WERI-Rb-1 (cell line): ENCODE measurements at regions not wholly inside any gene's neighbourhood (a gene's known extent, or its start where the extent isn't known, plus 50 kb on each side); places are given as distances from the start of the nearest gene placed in this dataset.

Experiments
- DNase-seq: peaks from one replicate; pipeline ENCODE4 v3.0.0-alpha.2; 2020
- H3K27ac ChIP-seq: fragments of 250-450 bp; sonication (Bioruptor Pico); 2 replicates; pipeline ENCODE4 v1.5.1; 2020; ENCODE audit warnings: mild to moderate bottlenecking, moderate library complexity
- H3K27me3 ChIP-seq: fragments of 250-450 bp; sonication (Bioruptor Pico); 2 replicates; pipeline ENCODE4 v1.5.1; 2021; ENCODE audit warnings: mild to moderate bottlenecking, low read depth, moderate library complexity; ENCODE audit not compliant: insufficient read depth, severe bottlenecking
- H3K36me3 ChIP-seq: fragments of 250-450 bp; sonication (Bioruptor Pico); 2 replicates; pipeline ENCODE4 v1.5.1; 2020; ENCODE audit warnings: mild to moderate bottlenecking, moderate library complexity
- H3K4me3 ChIP-seq: 2 replicates; pipeline ENCODE4 v1.5.1; 2011; ENCODE audit warnings: low read depth, mild to moderate bottlenecking, control low read depth, low read length
- H3K9me3 ChIP-seq: fragments of 250-450 bp; sonication (Bioruptor Pico); 2 replicates; pipeline ENCODE4 v1.5.1; 2021; ENCODE audit warnings: mild to moderate bottlenecking, moderate library complexity; ENCODE audit not compliant: severe bottlenecking
- CTCF ChIP-seq: IDR thresholded peaks from 2 replicates; pipeline ENCODE4 v1.5.1; 2011; ENCODE audit warnings: low read depth, mild to moderate bottlenecking, control low read depth, inconsistent platforms, low read length

DNA sequence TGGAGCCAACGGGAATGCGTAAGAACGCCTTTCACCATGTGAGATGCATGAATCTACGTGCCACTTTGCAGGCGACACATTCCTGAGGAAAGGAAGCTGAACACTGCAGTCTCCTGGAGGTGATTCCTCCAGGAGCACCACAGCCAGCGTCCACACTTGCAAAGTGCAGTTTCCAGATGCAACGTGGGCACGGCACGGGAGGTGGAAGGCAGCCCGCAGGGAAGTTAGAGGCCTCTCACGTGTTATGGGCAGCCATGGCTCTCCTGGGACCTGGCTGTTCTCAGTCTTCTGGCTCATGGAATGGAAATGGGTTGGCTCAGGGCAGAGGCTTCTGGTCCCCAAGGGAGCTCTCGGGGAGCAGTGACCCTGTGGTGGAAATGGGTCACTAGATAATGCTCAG, 381.0 kb upstream of the IRX4 start:
- no peak overlapping the region for H3K4me3 ChIP-seq
- H3K27me3 ChIP-seq: peaks cover 86% of the 10 kb centered on the region
- no peaks in the 10 kb centered on the region for H3K36me3 ChIP-seq
- no peak overlapping the region for H3K27ac ChIP-seq
- DNase-seq: no peak
- TF ChIP-seq CTCF: no peak
- H3K9me3 ChIP-seq: no peaks in the 10 kb centered on the region

DNA sequence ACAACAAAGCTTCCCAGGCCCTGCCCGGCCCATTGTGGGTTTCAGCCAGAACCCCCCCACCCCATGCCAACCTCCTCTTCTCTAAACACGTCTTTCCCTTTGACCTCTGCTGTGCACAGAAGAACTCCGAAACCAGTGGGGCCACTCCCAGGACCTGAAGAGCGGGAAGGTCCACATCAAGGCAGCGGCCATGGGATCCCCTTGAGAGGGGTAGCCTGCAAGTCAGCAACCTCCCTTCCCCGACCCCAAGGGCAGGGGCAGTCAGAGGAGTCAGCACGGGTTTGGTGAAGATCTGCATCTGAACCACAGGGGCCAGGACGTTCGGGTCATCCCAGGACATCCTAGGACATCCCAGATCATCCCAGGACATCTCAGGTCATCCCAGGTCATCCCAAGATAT, 379.9 kb upstream of the IRX4 start:
- DNase-seq: no peak
- H3K27ac ChIP-seq: no peak overlapping the region
- no peak for TF ChIP-seq CTCF
- peaks cover 83% of the 10 kb centered on the region for H3K27me3 ChIP-seq
- H3K36me3 ChIP-seq: no peaks in the 10 kb centered on the region
- H3K9me3 ChIP-seq: no peaks in the 10 kb centered on the region
- no peak overlapping the region for H3K4me3 ChIP-seq

GRCh38 chr5:2261004-2261703, 378.4 kb upstream of the IRX4 start:
- TF ChIP-seq CTCF: no peak
- Histone ChIP-seq H3K9me3 (no peaks in the 10 kb centered on the region), H3K27me3 (peaks cover 80% of the 10 kb centered on the region), H3K4me3 (no peak overlapping the region), H3K36me3 (no peaks in the 10 kb centered on the region), H3K27ac (no peak overlapping the region)
- DNase-seq: no peak

DNA sequence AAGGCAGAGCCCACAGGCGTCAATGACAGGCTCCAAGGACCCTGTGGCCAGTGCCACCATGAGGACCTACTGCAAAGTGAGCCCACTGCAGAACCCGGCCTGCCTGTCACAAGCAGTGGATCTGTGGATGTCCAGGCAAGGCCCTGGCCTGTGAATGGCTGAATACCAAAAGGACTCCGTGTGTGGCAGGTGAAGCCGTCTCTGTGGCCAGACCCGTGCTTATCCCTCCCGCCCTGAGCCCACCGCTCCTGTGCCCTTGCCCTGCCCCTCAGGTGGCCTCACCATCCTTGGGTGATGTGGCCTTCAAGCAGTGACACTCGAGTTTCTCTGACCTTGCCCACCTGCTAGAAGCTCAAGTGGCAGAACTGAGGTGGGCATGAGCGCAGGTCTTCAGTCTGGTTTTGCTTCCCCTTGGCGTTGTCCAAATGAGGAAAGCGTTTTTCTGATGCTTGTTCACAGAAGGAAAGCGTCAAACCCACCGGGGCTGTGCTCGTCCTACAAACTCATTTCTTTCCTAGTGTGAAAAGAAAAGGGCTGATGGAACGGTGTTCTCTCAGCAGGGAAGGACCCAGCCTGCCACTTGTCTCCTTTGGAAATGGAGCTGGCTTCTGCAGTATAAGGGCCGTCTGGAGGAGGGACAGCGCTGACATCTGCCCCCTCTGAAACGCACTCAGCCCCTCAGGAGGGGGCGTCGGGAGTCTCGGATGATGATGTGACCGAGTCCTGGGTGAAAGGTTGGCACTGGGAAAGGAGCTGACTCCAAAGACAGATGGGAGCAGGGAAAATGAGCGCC, 377.7 kb upstream of the IRX4 start:
- H3K27me3 ChIP-seq: peaks cover 78% of the 10 kb centered on the region
- no peak for TF ChIP-seq CTCF
- no peak for DNase-seq
- H3K36me3 ChIP-seq: no peaks in the 10 kb centered on the region
- H3K4me3 ChIP-seq: no peak overlapping the region
- no peaks in the 10 kb centered on the region for H3K9me3 ChIP-seq
- H3K27ac ChIP-seq: no peak overlapping the region

DNA sequence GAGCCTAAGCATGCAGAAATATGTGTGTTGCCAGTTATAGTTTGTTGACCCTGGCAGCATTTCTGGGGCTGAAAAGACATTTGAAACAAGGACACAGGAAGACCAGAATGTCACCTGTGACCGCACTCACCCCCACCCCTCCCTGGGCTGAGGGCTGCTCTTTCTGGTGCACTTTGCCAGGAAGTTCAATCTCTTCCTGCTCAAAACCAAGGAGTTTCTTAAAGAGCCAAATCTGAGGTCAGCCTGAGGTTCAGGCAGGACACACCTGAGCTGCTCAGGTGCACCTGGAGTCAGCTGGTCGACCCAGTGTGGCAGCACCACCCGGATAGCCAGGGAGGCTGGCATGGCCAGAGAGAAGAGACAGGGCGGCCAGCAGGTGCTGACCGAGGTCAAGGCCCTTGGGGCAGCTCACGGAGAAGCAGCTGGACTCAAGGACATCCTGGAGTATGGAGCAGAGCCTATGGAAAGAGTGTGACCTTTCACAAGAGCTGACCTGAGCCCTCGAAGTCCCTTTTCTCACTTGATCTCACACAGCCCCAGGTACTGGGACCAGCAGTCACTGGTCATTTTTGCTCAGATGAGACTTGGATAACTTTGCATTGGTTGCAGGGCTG, 376.9 kb upstream of the IRX4 start:
- H3K36me3 ChIP-seq: no peaks in the 10 kb centered on the region
- no peaks in the 10 kb centered on the region for H3K9me3 ChIP-seq
- no peak for TF ChIP-seq CTCF
- no peak for DNase-seq
- peaks cover 86% of the 10 kb centered on the region for H3K27me3 ChIP-seq
- H3K27ac ChIP-seq: no peak overlapping the region
- H3K4me3 ChIP-seq: no peak overlapping the region
